SK-N-SH (cell line): ENCODE measurements at regions not wholly inside any gene's neighbourhood (a gene's known extent, or its start where the extent isn't known, plus 50 kb on each side); places are given as distances from the start of the nearest gene placed in this dataset.
A peak's percentile ranks its signal among the peaks of the same experiment; 100 is the strongest.

Experiments
- CTCF ChIA-PET: fragments of 300-600, 350-600 bp; formaldehyde crosslinking; extraction: SDS; loops from one replicate; lab custom pipeline; 2021; lab: Yijun Ruan, JAX
- POLR2A ChIA-PET: fragments of 350-600 bp; sonication (Branson Sonifier 250); formaldehyde crosslinking; extraction: SDS; loops from one replicate; lab custom pipeline; 2020; ENCODE audit warnings: antibody characterized with exemption, inconsistent platforms; lab: Yijun Ruan, JAX
- DNase-seq: peaks from one replicate; pipeline ENCODE4 v3.0.0; 2012
- H2AFZ ChIP-seq: fragments of 200-600 bp; sonication (generic); 2 replicates; pipeline ENCODE4 v1.8.1; 2016; ENCODE audit warnings: antibody characterized with exemption, mild to moderate bottlenecking, low read depth
- H3F3A ChIP-seq: fragments of 200-600 bp; sonication (generic); replicated peaks from 2 replicates; pipeline ENCODE3; 2016; ENCODE audit warnings: antibody characterized with exemption, mild to moderate bottlenecking; ENCODE audit not compliant: insufficient read depth
- H3K27ac ChIP-seq, 2 experiments: fragments of 200-500 bp in 1 of 2; fragments of 200-600 bp in 1 of 2; sonication (Bioruptor generic) in 1 of 2; sonication (generic), shearing (Covaris generic) in 1 of 2; 2 replicates each; pipeline versions ENCODE4 v1.5.1 to v1.6.1; 2014 to 2016; ENCODE audit warnings: low read depth in 2 of 2, inconsistent platforms in 1 of 2, low read length in 1 of 2, mild to moderate bottlenecking in 1 of 2, mixed read lengths in 1 of 2
- H3K27me3 ChIP-seq: fragments of 200-600 bp; sonication (generic), shearing (Covaris generic); 2 replicates; pipeline ENCODE4 v1.6.1; 2016; ENCODE audit warnings: mixed run types; ENCODE audit not compliant: insufficient read depth
- H3K36me3 ChIP-seq, 2 experiments: fragments of 200-500 bp in 1 of 2; fragments of 200-600 bp in 1 of 2; sonication (Bioruptor generic) in 1 of 2; sonication (generic) in 1 of 2; replicated peaks in 1 of 2; 2 replicates each; pipeline versions ENCODE3 to v1.5.1; 2014 to 2016; ENCODE audit warnings: low read length in 1 of 2, mild to moderate bottlenecking in 1 of 2; ENCODE audit not compliant: insufficient read depth in 2 of 2, control insufficient read depth in 1 of 2
- H3K4me1 ChIP-seq, 2 experiments: fragments of 200-500 bp in 1 of 2; fragments of 200-600 bp in 1 of 2; sonication (Bioruptor generic) in 1 of 2; sonication (generic), shearing (Covaris generic) in 1 of 2; 2 replicates each; pipeline versions ENCODE4 v1.5.1 to v1.6.1; 2014 to 2016; ENCODE audit warnings: low read depth in 1 of 2, low read length in 1 of 2, mixed run types in 1 of 2; ENCODE audit not compliant: insufficient read depth in 2 of 2, control insufficient read depth in 1 of 2
- H3K4me2 ChIP-seq: fragments of 200-600 bp; sonication (generic), shearing (Covaris generic); 2 replicates; pipeline ENCODE4 v1.6.1; 2017; ENCODE audit warnings: mixed run types
- H3K4me3 ChIP-seq, 2 experiments: fragments of 200-500 bp in 1 of 2; fragments of 200-600 bp in 1 of 2; sonication (Bioruptor generic) in 1 of 2; sonication (generic), shearing (Covaris generic) in 1 of 2; 2 replicates each; pipeline versions ENCODE4 v1.5.1 to v1.8.1; 2014 to 2016; ENCODE audit warnings: low read depth in 2 of 2, inconsistent platforms in 1 of 2, low read length in 1 of 2, mild to moderate bottlenecking in 1 of 2, mixed read lengths in 1 of 2, moderate library complexity in 1 of 2
- H3K79me2 ChIP-seq: fragments of 200-600 bp; sonication (generic); 2 replicates; pipeline ENCODE4 v1.8.1; 2017; ENCODE audit warnings: mild to moderate bottlenecking; ENCODE audit not compliant: insufficient read depth
- H3K9ac ChIP-seq: fragments of 200-600 bp; sonication (generic); 2 replicates; pipeline ENCODE4 v1.6.1; 2017; ENCODE audit warnings: mixed run types
- H3K9me2 ChIP-seq: fragments of 200-600 bp; sonication (generic); 2 replicates; pipeline ENCODE4 v1.6.1; 2017; ENCODE audit warnings: mixed run types
- H3K9me3 ChIP-seq: fragments of 200-600 bp; sonication (generic); 2 replicates; pipeline ENCODE4 v1.6.1; 2017; ENCODE audit warnings: mixed run types, mild to moderate bottlenecking, moderate library complexity
- H4K20me1 ChIP-seq: fragments of 200-600 bp; sonication (generic); 2 replicates; pipeline ENCODE4 v1.6.1; 2017; ENCODE audit warnings: mild to moderate bottlenecking, mixed run types; ENCODE audit not compliant: insufficient read depth
- CHD2 ChIP-seq: fragments of 150-350 bp; IDR thresholded peaks from 2 replicates; pipeline ENCODE4 v1.6.1; 2018; ENCODE audit warnings: low read length; ENCODE audit not compliant: partially characterized antibody
- ELF1 ChIP-seq: IDR thresholded peaks from 2 replicates; pipeline ENCODE4 v1.4.0; 2012
- EP300 ChIP-seq, 2 experiments: IDR thresholded peaks; 2 replicates each; pipeline versions ENCODE4 v1.4.0 to v1.6.1; 2012; ENCODE audit warnings: borderline replicate concordance in 1 of 2, low read depth in 1 of 2, low read length in 1 of 2
- EZH2phosphoT487 ChIP-seq: fragments of 200-600 bp; sonication (generic); IDR thresholded peaks from 2 replicates; pipeline ENCODE4 v1.6.1; 2017; ENCODE audit warnings: low read depth, mixed run types, mild to moderate bottlenecking, antibody characterized with exemption, moderate library complexity, borderline replicate concordance
- FOSL2 ChIP-seq: IDR thresholded peaks from 2 replicates; pipeline ENCODE4 v1.4.0; 2012; ENCODE audit warnings: low read depth, mild to moderate bottlenecking, moderate library complexity, borderline replicate concordance
- FOXJ3 ChIP-seq: sonication (generic); formaldehyde crosslinking; IDR thresholded peaks from 2 replicates; pipeline ENCODE4 v1.5.1; 2020; ENCODE audit warnings: mild to moderate bottlenecking, missing genetic modification reagents
- FOXM1 ChIP-seq: IDR thresholded peaks from 2 replicates; pipeline ENCODE4 v1.4.0; 2012; ENCODE audit warnings: low read depth, mild to moderate bottlenecking
- GABPA ChIP-seq: IDR thresholded peaks from 2 replicates; pipeline ENCODE4 v1.4.0; 2012; ENCODE audit warnings: low read depth, mild to moderate bottlenecking
- JUND ChIP-seq: IDR thresholded peaks from 2 replicates; pipeline ENCODE4 v1.4.0; 2012
- MEF2A ChIP-seq: IDR thresholded peaks from 2 replicates; pipeline ENCODE4 v1.4.0; 2012; ENCODE audit warnings: low read depth, borderline replicate concordance
- MXI1 ChIP-seq: IDR thresholded peaks from 2 replicates; pipeline ENCODE4 v1.6.1; 2012; ENCODE audit warnings: mild to moderate bottlenecking, low read depth, low read length, improper control_type of control experiment
- NRF1 ChIP-seq: IDR thresholded peaks from 2 replicates; pipeline ENCODE4 v1.6.1; 2012; ENCODE audit warnings: low read depth, mild to moderate bottlenecking, low read length
- RAD21 ChIP-seq: IDR thresholded peaks from 2 replicates; pipeline ENCODE4 v1.6.1; 2012; ENCODE audit warnings: mild to moderate bottlenecking, low read length
- RCOR1 ChIP-seq: fragments of 150-350 bp; IDR thresholded peaks from 2 replicates; pipeline ENCODE4 v1.6.1; 2017; ENCODE audit warnings: antibody characterized with exemption, low read length
- RXRA ChIP-seq: IDR thresholded peaks from 2 replicates; pipeline ENCODE4 v1.4.0; 2012; ENCODE audit warnings: low read depth, mild to moderate bottlenecking, borderline replicate concordance
- SIN3A ChIP-seq: IDR thresholded peaks from 2 replicates; pipeline ENCODE4 v1.6.1; 2012; ENCODE audit warnings: low read depth, mild to moderate bottlenecking, low read length, moderate library complexity, borderline replicate concordance
- SMC3 ChIP-seq: IDR thresholded peaks from 2 replicates; pipeline ENCODE4 v1.6.1; 2012; ENCODE audit warnings: low read depth, low read length, improper control_type of control experiment
- TCF12 ChIP-seq: IDR thresholded peaks from 2 replicates; pipeline ENCODE4 v1.4.0; 2012
- TEAD4 ChIP-seq: IDR thresholded peaks from 2 replicates; pipeline ENCODE4 v1.4.0; 2012; ENCODE audit warnings: mild to moderate bottlenecking, borderline replicate concordance; ENCODE audit not compliant: insufficient read depth
- USF2 ChIP-seq: fragments of 150-350 bp; IDR thresholded peaks from 2 replicates; pipeline ENCODE4 v1.6.1; 2017; ENCODE audit warnings: antibody characterized with exemption, low read length, low read depth, borderline replicate concordance
- YY1 ChIP-seq: IDR thresholded peaks from 2 replicates; pipeline ENCODE4 v1.4.0; 2012; ENCODE audit warnings: low read depth, mild to moderate bottlenecking
- ZBTB33 ChIP-seq: IDR thresholded peaks from 2 replicates; pipeline ENCODE4 v1.4.0; 2012; ENCODE audit warnings: low read depth, borderline replicate concordance
- WGBS: methylation state at CpG from one replicate; pipeline ENCODE4 v1.1.6; 2017; ENCODE audit warnings: low lambda C conversion rate; 5-methylcytosine and 5-hydroxymethylcytosine counted together
- TF ChIP-seq, protein P1 (sequence below): fragments of 150-350 bp; IDR thresholded peaks from 2 replicates; pipeline ENCODE4 v1.6.1; 2016; ENCODE audit warnings: mild to moderate bottlenecking, low read depth, low read length
- TF ChIP-seq, protein P2 (sequence below): IDR thresholded peaks from 2 replicates; pipeline ENCODE4 v1.4.0; 2012; ENCODE audit warnings: low read depth

DNA sequence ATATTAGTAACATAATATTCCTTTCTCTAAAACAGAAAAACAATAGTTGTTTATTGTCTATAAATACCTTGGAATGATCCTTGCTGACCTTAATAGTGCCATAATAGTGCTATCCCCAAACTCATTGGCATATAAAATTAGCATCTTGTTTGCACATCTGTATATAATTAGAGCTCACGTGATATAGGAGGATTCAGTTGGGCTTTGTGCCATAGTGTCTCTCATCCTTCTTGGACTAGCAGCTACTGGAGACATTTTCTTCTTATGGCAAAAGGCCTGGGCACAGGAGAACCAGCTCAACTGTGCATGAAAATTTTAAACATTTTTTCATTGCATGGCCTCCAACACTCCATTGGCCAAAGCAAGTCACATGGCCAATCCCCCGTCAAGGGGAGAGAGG, 342.5 kb downstream of the SPATA31D1 start:
- Histone ChIP-seq H3K9ac (no peak overlapping the region), H3K4me3 (no peak overlapping the region), H3K9me3 (no peaks in the 10 kb centered on the region), H4K20me1 (no peaks in the 10 kb centered on the region), H3K36me3 (no peaks in the 10 kb centered on the region), H2AFZ (no peak overlapping the region), H3K79me2 (no peaks in the 10 kb centered on the region), H3K27me3 (no peaks in the 10 kb centered on the region), H3F3A (peaks cover 28% of the 10 kb centered on the region), H3K27ac (peak overlapping the region; percentile 69 to 77; a peak in 3 of 4 replicates), H3K4me2 (no peak overlapping the region)
- 57% methylated on average over 2 of the region's 2 CpGs for WGBS
- CTCF ChIA-PET: no interaction called here
- TF ChIP-seq RXRA: no peak
- no peak for TF ChIP-seq MXI1
- TF ChIP-seq, protein P1, sequence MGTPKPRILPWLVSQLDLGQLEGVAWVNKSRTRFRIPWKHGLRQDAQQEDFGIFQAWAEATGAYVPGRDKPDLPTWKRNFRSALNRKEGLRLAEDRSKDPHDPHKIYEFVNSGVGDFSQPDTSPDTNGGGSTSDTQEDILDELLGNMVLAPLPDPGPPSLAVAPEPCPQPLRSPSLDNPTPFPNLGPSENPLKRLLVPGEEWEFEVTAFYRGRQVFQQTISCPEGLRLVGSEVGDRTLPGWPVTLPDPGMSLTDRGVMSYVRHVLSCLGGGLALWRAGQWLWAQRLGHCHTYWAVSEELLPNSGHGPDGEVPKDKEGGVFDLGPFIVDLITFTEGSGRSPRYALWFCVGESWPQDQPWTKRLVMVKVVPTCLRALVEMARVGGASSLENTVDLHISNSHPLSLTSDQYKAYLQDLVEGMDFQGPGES: no peak
- no peak for TF ChIP-seq FOXJ3 (CRISPR knock-in tag)
- no peak for TF ChIP-seq TCF12
- TF ChIP-seq, all 33 proteins: peak for 0
- POLR2A ChIA-PET: no interaction called here
- DNase-seq: no peak
- H3K4me1 ChIP-seq: peaks cover 2 to 14% of the 10 kb centered on the region in 2 experiments; a peak in 3 of 4 replicates
- H3K9me2 ChIP-seq: no peaks in the 10 kb centered on the region

DNA sequence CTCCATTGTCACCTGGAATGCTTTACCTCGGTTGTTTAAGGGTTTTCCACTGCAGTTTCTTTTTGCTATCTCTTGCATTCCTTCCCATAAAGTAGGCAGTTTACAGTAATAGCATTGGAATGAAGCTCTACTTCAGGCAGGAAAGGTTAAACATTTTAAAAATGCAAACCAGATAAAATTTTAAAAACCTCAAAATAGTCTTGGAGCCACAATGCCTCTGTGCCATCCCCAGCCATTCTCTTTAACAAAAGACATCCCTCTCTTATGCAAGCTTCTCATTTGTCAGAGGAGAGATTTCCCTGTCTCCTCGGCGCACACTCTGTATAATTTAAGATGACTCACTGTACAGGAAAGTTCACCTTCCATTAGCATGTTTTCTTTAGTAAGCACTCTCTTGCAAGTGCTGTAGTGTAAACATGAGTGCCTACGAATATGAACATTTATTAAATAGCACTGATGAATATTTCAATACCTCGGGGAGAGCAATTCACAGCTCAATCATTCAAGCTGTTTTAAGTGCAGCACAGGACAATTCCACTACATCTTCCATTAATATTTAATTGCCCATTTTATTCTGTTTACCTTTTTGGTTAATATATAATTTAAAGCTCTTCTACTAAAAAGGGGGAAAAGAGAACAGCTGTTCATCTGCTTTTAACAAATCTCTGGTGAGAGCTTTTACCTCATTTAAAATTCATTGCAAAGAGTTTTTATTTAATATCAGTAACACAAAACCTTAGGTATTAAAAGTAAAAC, 343.6 kb downstream of the SPATA31D1 start:
- H3K27ac ChIP-seq: peak overlapping the region; percentile 69 to 77; a peak in 3 of 4 replicates
- WGBS: 11% methylated on average over 5 of the region's 5 CpGs
- peak overlapping the region; percentile 47; the same call in 1 of the 2 replicates for H3K9ac ChIP-seq
- no peaks in the 10 kb centered on the region for H3K9me2 ChIP-seq
- no peaks in the 10 kb centered on the region for H3K36me3 ChIP-seq
- peak overlapping the region; percentile 67 for H3K4me2 ChIP-seq
- peak overlapping the region in 1 of 2 experiments; percentile 39; a peak in 1 of 4 replicates for H3K4me3 ChIP-seq
- no peaks in the 10 kb centered on the region for H3K27me3 ChIP-seq
- H3K4me1 ChIP-seq: peaks cover 2 to 14% of the 10 kb centered on the region in 2 experiments; a peak in 3 of 4 replicates
- H3F3A ChIP-seq: peaks cover 28% of the 10 kb centered on the region
- H4K20me1 ChIP-seq: no peaks in the 10 kb centered on the region
- CTCF ChIA-PET: interaction anchor here (1.2 kb wide), 1 partner anchor 10 kb away, joined by 3 read pairs; no protein-coding TSS in a partner anchor
- H3K9me3 ChIP-seq: no peaks in the 10 kb centered on the region
- no peaks in the 10 kb centered on the region for H3K79me2 ChIP-seq
- POLR2A ChIA-PET: no interaction called here
- no peak for DNase-seq
- H2AFZ ChIP-seq: peak overlapping the region; percentile 75; the same call in 1 of the 2 replicates
- TF ChIP-seq JUND: peak; percentile 79
- no peak for TF ChIP-seq NRF1
- no peak for TF ChIP-seq ZBTB33
- no peak for TF ChIP-seq YY1
- peak; percentile 84 for TF ChIP-seq FOXM1
- peak; percentile 18 to 93; a peak in 2 of 4 replicates for TF ChIP-seq EP300 (IDR thresholded peaks at IDR 0.05; ENCODE audit: borderline replicate concordance in 1 of 2, low read depth in 1 of 2, low read length in 1 of 2)
- TF ChIP-seq MXI1: no peak
- no peak for TF ChIP-seq USF2
- TF ChIP-seq CHD2: no peak
- no peak for TF ChIP-seq EZH2phosphoT487
- no peak for TF ChIP-seq SMC3
- TF ChIP-seq, protein P2, sequence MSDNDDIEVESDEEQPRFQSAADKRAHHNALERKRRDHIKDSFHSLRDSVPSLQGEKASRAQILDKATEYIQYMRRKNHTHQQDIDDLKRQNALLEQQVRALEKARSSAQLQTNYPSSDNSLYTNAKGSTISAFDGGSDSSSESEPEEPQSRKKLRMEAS: 0 out of 2 replicates have a peak, but pooled peaks have one; percentile 46
- TF ChIP-seq RAD21: no peak
- TF ChIP-seq TEAD4: peak; percentile 93
- peak; percentile 67 for TF ChIP-seq FOSL2
- TF ChIP-seq MEF2A: peak; percentile 63; the same call in 1 of the 2 replicates
- no peak for TF ChIP-seq SIN3A
- no peak for TF ChIP-seq FOXJ3 (CRISPR knock-in tag)
- peak; percentile 88 for TF ChIP-seq TCF12
- no peak for TF ChIP-seq RCOR1
- TF ChIP-seq ELF1: no peak
- TF ChIP-seq GABPA: peak; percentile 27; the same call in 1 of the 2 replicates
